GM12878 (cell line): ENCODE measurements at regions not wholly inside any gene's neighbourhood (a gene's known extent, or its start where the extent isn't known, plus 50 kb on each side); places are given as distances from the start of the nearest gene placed in this dataset.

Experiments used
- ATF2 ChIP-seq: IDR thresholded peaks from 2 replicates; pipeline ENCODE4 v1.6.1; 2012; ENCODE audit warnings: low read length, inconsistent platforms
- DPF2 ChIP-seq: fragments of 450-650 bp; IDR thresholded peaks from 2 replicates; pipeline ENCODE4 v1.6.1; 2017; ENCODE audit warnings: mild to moderate bottlenecking
- EP300 ChIP-seq, 2 experiments: fragments of 150-350 bp in 1 of 2; IDR thresholded peaks; 2 replicates each; pipeline ENCODE4 v1.6.1; 2011 to 2012; ENCODE audit warnings: low read depth in 2 of 2, low read length in 2 of 2, borderline replicate concordance in 1 of 2, improper control_type of control experiment in 1 of 2, inconsistent platforms in 1 of 2; ENCODE audit not compliant: control insufficient read depth in 1 of 2
- ESRRA ChIP-seq: IDR thresholded peaks from 2 replicates; pipeline ENCODE4 v1.6.1; 2012; ENCODE audit warnings: mild to moderate bottlenecking, low read length, improper control_type of control experiment
- KAT2A ChIP-seq: conservative IDR thresholded peaks from 2 replicates; pipeline ENCODE4 v1.6.1; 2011; ENCODE audit warnings: low read depth, low read length; ENCODE audit not compliant: control insufficient read depth
- PBX3 ChIP-seq: IDR thresholded peaks from 2 replicates; pipeline ENCODE4 v1.6.1; 2011; ENCODE audit warnings: mild to moderate bottlenecking, low read depth, low read length, moderate library complexity; ENCODE audit not compliant: insufficient replicate concordance
- POLR2A ChIP-seq: IDR thresholded peaks from 2 replicates; pipeline ENCODE4 v1.6.1; 2011; ENCODE audit warnings: low read depth, mild to moderate bottlenecking, low read length
- REST ChIP-seq: IDR thresholded peaks from 2 replicates; pipeline ENCODE4 v1.6.1; 2012; ENCODE audit warnings: mild to moderate bottlenecking, low read depth, low read length
- SREBF2 ChIP-seq: IDR thresholded peaks from 2 replicates; pipeline ENCODE4 v1.6.1; 2012; ENCODE audit warnings: mild to moderate bottlenecking, low read length
- TAF1 ChIP-seq: IDR thresholded peaks from 2 replicates; pipeline ENCODE4 v1.6.1; 2011; ENCODE audit warnings: mild to moderate bottlenecking, low read depth, low read length, borderline replicate concordance
- USF2 ChIP-seq: IDR thresholded peaks from 2 replicates; pipeline ENCODE4 v1.6.1; 2011; ENCODE audit warnings: low read depth, low read length, improper control_type of control experiment, borderline replicate concordance
- ZNF274 ChIP-seq: IDR thresholded peaks from one replicate; pipeline ENCODE4 v1.8.0; 2011; ENCODE audit not compliant: insufficient read length, insufficient read depth
- TF ChIP-seq, protein P1 (sequence below), 3 experiments: IDR thresholded peaks in 2 of 3; conservative IDR thresholded peaks in 1 of 3; 2 replicates each; pipeline ENCODE4 v1.5.1; 2011; ENCODE audit warnings: low read depth in 3 of 3, low read length in 3 of 3, mild to moderate bottlenecking in 3 of 3, control low read depth in 2 of 3, moderate library complexity in 2 of 3, inconsistent platforms in 1 of 3, mixed read lengths in 1 of 3; ENCODE audit not compliant: control insufficient read depth in 2 of 3, insufficient read depth in 1 of 3; ENCODE audit errors: extremely low read depth in 1 of 3

- TF ChIP-seq PBX3 (no peak), EP300 (IDR thresholded peaks at IDR 0.05; ENCODE audit: borderline replicate concordance in 1 of 2, control insufficient read depth in 1 of 2, low read depth in 2 of 2, low read length in 2 of 2) (no peak), POLR2A (no peak), KAT2A (no peak), SREBF2 (no peak), ZNF274 (no peak), REST (no peak), DPF2 (no peak), TAF1 (no peak), ESRRA (no peak), USF2 (no peak), ATF2 (no peak)
- TF ChIP-seq, protein P1, sequence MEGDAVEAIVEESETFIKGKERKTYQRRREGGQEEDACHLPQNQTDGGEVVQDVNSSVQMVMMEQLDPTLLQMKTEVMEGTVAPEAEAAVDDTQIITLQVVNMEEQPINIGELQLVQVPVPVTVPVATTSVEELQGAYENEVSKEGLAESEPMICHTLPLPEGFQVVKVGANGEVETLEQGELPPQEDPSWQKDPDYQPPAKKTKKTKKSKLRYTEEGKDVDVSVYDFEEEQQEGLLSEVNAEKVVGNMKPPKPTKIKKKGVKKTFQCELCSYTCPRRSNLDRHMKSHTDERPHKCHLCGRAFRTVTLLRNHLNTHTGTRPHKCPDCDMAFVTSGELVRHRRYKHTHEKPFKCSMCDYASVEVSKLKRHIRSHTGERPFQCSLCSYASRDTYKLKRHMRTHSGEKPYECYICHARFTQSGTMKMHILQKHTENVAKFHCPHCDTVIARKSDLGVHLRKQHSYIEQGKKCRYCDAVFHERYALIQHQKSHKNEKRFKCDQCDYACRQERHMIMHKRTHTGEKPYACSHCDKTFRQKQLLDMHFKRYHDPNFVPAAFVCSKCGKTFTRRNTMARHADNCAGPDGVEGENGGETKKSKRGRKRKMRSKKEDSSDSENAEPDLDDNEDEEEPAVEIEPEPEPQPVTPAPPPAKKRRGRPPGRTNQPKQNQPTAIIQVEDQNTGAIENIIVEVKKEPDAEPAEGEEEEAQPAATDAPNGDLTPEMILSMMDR (IDR thresholded peaks at IDR 0.05 in 2 of 3, conservative IDR thresholded peaks at IDR 0.05 in 1 of 3; ENCODE audit: control insufficient read depth in 2 of 3, extremely low read depth in 1 of 3, insufficient read depth in 1 of 3, low read depth in 3 of 3, low read length in 3 of 3), result no peak
Measured at GRCh38 chr18:79598633-79599175, 80.9 kb upstream of the CTDP1 start.
